Anterior cingulate cortex (tissue), 58 donors: ENCODE measurements at regions not wholly inside any gene's neighbourhood (a gene's known extent, or its start where the extent isn't known, plus 50 kb on each side); places are given as distances from the start of the nearest gene placed in this dataset.
"Not testable (repeated sequence)": the region's sequence is repeated elsewhere in the genome, so short reads cannot be mapped to it uniquely, and the experiment has no call there.

Experiments
- DNase-seq, 58 donors: peaks; one replicate each; lab custom pipeline; 2025; lab: John Stamatoyannopoulos, UW

DNA sequence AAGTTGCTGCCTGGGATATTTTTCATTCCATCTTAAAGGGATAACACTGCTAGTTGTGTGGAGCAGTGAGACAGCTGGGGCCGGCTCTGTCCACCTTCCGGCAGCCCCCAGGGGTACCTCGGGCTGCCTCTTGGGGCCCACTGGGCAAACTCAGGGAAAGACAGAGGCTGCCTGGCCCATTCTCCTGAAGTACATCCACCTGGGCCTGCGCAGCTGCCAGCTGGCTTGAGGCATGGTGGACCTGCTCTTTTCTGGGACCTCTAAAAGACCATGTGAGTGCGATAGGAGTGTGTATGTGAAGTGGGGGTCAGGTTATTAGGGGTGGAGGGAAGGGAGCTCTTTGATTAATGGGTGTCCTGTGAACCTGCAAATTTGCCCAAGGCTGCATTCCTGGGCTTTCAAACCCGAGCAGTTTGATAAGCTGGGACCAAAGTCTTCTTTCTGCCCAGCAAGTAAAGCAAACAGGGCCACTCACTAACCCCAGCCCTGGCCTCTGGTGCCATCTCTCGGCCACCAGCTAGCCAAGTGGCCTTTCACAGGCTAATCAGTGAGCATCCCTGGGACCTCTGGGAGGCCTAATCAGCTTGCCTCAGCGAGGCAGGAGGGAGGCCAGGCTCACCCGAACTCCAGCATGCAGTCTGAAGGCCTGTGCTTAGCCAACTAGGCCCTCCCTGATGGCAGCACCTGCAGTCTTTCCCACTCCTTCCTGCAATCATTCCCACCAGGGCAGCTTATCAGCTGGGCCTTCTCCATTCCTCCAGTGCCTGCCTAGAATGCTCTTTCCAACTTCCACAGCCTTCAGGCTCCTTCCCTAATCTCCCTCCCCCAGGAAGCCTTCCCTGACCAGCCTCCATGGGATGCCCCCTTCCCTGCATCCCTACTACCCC lies 954.7 kb upstream of the ZNF722 start:
- no peak for DNase-seq

DNA sequence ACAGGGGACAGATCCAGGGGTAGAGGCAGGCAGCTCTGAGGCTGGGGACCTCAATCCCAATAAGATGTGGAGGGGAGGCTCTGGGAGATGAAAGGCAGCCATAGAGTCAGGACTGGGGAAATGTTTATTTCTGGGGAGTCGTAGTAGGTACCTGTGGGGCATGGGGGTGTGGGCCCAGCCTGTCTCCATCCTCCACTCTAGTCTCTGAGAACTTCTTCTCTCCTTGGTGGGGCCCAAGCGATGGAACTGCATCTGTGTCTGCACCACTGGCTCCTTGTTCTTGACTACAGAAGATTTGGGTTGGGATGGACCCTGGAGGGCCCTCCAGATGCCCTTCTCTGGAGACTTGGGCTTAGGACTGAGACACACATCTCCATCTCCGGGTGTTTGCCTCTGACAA lies 953.9 kb upstream of the ZNF722 start:
- no peak for DNase-seq

DNA sequence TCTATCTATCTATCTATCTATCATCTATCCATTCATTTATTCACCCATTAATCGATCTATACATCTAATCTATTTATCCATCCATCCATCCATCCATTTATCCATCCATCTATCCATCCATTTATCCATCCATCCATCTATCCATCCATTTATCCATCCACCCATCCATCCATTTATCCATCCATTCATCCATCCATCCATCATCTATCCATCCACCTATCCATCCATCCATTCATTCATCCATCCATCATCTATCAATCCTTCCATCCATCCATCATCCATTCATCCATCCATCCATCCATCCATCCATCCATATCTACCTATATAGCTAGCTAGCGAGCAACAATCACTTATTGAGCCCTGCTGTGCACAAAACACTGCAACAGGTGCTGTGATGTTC lies 953.1 kb upstream of the ZNF722 start:
- DNase-seq = no peak

DNA sequence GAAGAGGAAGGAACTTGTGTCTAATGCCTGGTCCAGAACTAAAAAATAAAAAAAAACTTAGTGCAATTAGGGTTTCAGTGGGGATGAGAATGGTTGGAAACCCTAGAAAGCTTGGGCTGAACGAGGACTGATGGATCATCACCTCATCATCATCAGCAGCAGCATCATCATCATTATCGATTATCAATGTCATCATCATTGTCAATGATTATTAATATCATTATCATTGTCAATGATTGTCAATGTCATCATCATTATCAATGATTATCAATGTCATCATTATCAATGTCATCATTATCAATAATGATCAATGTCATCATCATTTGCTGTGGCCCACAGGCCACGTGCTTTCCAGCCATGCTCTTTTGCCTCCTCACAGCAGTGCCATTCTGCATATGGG lies 952.0 kb upstream of the ZNF722 start:
- no peak for DNase-seq

DNA sequence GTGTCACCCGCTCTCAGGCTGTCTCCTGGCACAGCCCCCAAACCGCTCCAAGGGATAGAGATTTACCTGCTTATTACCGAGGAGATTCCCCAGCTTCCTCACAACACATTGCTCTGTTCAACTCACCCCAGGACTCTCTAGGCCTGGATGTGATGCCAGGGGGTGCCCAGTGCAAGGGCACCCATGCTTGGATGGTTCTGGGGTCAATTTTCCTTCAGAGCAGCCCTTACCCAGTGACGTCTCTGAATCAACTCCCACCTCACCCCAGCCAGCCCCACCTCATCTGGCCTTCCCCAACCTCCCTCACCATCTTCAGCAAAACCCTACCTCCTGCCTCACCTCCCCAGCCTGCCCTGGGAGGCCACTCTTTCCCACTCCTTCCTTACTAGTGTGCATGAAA lies 951.6 kb upstream of the ZNF722 start:
- no peak for DNase-seq

DNA sequence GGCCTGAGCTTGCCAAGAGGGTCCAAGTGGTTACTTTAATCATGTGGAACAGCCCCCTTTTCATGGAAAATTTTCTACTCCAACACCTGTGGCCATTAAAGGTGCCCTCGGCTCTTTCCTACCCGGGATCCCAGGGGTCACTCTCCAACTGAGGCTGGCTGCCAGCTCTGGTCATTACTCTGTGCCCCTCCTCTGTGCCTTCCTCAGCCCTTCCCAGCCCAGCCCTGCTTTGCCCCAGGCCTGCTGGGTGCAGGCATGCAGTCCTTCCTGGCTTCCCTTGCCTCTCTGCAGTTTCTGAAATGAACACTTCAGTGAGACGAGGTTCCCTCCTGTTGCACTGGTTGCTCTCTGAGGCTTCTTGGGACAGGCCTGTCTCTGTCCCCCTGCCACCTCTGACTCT lies 951.1 kb upstream of the ZNF722 start:
- no peak for DNase-seq

DNA sequence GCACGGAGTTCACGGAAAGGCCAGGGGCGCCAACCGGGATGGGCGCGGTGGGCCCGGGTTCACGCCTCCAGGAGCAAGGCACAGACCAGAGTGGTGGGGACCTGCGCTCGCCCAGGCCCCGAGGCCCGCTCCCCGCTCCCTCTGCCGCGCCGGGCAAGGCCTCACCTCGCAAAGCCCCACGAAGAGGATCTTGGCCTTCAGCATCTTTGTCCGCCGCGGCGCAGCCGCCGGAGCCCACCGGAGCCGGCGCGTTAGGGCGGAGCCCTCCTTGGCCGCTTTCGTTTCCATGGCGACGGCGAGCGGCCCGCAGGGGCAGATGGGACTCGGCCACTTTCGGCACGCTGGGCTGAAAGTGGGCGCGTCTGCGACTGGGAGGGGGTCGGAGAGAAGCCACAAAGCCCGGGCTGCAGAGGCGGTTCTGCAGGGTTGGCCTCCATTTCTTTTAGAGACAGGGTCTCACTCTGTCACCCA lies 944.4 kb upstream of the ZNF722 start:
- no peak for DNase-seq

DNA sequence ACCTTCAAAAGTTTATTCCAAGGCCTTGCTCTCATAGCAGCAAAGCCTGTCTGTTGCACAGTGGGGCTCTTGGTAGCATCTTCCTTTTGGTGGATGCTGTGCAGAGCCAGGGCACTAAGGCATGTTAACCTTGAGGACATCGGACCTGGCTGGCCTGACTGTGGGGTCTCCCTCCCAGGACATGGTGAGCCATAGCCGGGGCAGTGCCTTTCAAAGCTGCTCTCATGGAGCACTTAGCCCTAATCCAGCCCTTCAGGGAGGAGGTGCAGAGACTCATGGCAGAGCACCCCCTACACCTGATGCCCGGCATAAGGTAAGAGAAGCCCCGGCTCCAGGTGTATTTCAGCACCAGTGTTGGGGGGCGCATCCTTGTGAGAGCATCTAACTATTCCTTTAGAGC lies 941.4 kb upstream of the ZNF722 start:
- no peak for DNase-seq

DNA sequence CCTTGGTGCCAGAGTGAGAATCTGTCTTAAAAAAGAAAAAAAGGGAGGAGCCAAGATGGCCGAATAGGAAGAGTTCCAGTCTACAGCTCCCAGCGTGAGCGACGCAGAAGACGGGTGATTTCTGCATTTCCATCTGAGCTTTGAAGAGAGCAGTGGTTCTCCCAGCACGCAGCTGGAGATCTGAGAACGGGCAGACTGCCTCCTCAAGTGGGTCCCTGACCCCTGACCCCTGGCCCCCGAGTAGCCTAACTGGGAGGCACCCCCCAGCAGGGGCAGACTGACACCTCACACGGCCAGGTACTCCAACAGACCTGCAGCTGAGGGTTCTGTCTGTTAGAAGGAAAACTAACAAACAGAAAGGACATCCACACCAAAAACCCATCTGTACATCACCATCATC lies 937.9 kb upstream of the ZNF722 start:
- DNase-seq = not testable (repeated sequence)

DNA sequence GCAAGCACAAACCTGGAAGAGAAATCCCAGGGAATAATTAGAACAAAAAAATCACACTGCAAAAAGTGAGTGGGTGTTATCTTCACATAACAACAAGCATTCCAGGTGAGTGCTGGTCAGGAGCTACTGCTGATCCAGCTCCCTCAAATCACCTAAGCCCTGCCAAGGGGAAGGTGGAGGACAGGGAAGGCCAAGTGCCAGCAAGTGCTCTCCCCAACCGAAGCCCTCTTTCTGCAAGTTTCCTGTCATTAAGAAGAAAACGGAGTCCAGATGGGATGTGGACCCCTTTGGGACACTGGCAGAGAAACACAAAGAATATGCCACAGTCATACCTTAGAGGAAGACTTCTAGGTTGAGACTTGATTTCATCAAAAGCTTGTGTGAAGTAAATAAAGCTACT lies 933.0 kb upstream of the ZNF722 start:
- no peak for DNase-seq

DNA sequence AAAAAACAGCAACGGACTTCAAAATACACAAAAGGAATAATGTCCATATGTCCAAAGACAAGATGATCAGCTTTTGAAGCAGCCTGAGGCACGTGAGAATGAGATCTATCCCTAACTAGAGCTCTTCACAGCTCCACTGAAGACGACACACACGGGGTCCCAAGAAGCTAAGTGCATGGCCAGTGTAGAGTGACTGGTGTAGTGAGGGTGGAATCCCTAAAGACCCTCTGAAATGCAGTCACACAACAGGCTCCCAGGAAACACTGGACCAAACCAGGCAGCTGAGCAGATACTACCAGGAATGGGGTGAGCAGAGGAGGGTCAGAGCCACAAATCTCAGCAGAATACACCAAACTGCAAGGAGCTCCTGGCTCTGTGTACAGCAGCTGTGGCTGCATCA lies 932.4 kb upstream of the ZNF722 start:
- DNase-seq = not testable (repeated sequence)

DNA sequence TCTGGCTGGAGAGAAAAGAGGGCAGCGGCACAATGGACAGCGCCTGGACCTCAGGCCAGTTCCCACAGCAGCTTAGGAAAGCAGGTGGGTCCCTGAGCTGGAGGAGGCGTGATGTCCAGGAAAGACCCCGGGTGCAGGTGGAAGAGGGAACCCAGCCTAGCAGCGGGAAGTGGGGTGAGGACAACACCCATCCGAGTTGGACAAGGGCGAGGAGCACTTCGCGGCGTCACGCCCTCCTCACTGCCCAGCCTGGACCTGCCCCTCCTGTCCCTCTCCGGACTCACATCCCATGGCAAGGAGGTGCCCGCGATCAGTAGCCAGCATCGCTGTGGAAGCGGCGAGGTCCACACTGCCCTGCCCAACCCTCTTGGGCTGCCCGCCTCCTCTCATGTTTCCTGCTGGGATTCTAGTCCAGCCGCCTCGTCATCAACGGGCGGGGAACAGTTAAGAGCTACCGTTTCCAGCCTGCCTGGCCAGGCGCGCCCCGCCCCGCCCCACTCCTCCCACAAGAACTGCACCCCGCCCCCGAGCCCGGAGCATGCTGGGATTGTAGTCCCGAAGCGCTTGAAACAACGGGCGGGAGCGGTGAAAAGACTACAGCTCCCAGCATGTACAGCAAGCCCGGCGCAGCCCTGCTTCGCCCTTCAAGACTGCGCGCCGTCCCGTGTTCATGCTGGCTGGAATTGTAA lies 930.6 kb upstream of the ZNF722 start:
- peak in 9 of 58 donors; percentile 0 to 26 (median 6) for DNase-seq

DNA sequence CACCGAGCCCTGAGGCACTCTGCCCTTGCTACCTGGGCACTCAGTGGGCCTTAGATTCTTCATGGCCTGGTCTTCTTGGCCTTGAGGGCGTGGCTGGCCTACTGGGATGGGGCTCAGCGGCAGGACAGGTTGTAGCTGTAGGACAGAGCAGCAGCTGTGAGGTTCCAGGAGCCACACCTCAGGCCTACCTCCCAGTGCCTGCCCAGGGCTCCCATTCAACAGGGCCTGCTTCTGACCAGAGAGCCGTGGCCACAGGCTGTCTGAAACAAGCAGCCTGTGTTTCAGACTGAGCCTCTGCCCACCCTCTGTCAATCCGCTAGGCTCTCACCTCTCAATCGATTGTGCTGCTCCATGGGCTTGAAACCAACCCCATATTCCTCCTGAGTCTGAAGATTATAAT lies 928.0 kb upstream of the ZNF722 start:
- DNase-seq = no peak

DNA sequence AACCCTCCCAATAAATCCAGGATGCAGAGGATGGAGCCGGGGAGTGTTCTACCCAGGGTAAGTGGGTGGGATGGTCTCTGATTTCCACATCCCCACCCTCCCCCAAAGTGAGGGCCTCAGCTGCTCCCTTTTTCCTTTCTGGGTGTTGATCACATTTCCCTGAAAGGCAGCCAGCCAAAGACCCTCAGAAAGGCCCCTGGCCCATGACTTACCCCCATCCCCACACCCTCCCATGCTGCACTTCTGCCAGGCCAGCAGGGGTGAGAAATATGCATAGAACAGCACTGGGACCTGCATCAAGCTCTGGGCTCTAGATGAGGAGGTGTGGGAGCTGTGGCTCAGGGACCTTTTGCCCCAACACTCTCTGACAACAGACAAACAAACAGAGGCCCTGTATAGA lies 927.3 kb upstream of the ZNF722 start:
- DNase-seq = no peak

DNA sequence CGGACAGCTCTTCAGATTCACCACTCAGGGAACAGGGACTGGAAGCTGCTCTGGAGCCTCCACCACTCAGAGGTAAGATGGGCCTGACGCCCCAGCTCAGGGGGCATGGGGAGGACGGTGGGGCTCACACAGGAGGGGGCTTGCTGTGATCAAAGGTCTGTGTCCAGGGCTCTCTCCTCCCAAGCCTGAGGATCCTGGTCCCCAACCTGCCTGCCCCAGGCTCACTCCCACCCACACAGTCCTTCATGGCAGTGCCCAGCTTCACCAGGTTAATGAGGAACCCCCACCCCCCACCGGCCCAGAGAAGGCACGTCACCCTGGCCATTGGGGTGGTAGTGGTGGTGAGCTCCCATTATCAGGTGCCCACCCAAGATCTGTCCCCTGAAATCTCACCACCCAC lies 926.7 kb upstream of the ZNF722 start:
- no peak for DNase-seq

DNA sequence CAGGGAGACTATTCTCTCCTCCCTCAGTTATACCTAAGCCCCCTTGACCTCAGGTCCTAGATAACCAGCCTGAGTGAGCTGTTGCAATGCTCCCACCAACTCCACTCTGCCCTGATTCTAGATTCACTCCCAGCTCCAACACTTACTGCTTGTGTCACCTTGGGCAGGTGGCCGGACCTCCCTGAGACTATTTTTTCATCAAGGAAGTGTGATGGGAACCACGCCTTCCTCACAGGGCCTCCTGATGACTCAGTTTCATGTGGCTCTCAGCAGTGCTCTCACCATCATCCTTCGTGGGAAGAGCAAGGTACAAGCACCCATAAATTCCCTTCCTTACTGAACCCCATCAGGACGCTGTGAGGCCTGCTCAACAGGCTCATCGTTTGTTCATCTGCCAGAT lies 925.8 kb upstream of the ZNF722 start:
- no peak for DNase-seq

DNA sequence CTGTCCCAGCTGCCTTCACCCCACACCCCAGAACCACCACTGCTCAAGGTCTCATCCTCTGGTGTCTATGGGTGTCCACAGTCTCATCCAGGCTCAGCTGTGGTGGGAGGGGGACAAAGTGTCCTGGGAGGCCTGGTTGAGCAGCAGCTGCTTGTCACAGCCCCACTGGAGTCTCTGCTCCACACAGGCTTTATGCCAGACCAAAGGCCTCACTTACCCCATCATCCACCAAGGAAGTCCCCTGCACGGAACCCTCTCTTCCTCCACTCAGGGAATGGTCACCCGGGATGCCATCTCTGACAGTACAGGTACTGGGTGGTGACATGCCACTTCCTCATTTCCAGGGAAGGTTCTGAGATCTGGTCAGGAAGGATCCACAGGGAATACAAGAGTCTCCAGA lies 925.4 kb upstream of the ZNF722 start:
- no peak for DNase-seq

DNA sequence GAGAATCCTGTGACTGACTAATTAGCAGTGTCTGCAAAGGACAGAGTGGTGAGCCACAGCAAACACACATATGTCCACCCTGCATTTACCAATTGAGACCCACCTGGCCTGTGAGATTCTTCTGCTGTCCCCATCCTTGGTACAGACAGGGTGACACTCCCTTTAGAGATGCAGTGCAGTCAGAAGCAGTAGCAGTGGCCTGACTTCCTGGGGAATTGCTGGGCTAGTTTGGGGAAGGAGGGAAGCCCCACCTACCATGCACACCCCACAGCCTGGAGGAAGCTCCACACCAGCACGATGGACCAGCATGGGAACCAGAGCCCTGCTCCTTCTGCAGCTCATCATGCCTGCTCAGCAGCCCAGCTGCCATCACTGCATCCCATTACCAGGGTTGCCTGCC lies 924.9 kb upstream of the ZNF722 start:
- no peak for DNase-seq

DNA sequence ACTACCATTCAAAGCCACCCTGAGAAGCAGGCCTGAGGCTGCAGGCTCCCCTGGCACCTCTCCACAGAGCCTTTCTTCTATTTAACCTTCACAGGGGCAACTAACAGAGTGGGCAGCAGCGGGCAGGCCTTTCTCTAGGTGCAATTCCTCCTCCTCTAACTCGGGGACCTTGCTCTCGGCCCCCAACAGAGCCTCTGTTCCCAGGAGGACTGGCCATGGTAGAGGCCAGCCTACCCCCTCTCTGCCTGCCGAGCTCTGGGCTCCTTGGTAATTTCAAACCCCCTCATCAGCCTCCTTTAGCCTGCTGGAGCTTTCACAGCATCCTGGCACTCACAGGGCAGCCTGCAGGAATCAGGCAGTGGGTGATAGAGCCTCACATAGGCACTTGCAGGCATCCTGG lies 920.8 kb upstream of the ZNF722 start:
- no peak for DNase-seq

DNA sequence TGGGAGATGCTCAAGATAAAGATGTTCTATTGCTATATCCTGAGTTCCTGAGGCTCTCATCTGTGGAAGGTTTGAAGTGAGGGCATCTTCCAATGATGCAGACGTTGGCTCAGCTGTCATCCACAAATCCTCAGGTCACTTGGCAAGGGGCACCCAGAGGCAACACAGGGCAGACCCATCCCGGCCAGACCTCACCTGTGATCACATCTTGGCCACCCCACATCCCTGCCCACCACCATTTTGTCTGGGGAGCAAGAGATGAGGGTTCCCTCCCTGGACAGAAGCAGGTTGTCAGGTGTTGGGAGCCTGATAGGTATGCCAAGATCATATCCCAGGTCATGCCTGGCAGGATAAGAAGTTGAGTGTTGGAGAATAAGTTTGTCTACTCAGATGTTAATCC lies 918.2 kb upstream of the ZNF722 start:
- no peak for DNase-seq

DNA sequence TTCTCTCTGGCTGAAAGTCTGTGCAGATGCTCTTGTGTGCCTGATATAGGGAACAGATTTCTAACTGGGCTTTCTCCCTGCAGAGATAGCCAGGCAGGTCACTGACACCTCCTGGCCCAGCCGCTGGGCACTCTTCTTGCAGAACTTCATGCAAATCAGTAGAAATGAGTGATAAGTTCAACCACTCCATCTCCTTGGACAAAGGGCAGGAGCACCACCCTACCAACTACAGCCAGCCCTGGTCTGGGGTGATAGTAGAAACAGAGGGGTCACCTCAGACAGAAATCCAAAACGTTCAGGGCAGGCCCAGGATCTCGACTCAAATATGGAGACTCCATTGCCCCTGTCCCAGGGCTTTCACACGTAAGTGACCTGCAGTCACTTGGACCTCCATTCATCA lies 917.8 kb upstream of the ZNF722 start:
- no peak for DNase-seq

DNA sequence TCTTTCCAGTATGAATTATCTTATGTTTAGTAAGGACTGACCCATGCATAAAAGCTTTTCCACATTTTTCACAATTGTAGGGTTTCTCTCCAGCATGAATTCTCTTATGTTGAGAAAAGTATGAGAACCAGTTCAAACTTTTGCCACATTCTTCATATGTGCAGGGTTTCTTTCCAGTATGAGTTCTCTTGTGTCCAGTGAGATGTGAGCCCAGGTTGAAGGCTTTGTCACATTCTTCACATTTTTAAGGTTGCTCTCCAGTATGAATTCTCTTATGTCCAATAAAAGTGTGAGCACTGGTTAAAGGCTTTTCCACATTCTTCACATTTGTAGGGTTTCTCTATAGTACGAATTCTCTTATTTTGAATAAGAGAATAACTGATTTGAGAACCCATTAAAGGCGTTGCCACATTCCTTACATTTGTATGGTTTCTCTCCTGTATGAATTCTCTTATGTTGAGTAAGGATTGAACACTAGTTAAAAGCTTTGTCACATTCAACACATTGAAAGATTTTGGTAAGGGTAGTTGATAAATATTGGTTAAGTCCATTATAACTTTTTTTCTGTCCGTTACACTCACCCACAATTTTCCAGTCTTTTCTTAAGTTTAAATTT lies 911.0 kb upstream of the ZNF722 start:
- no peak for DNase-seq
